ENCODE measurements at regions not wholly inside any gene's neighbourhood (a gene's known extent, or its start where the extent isn't known, plus 50 kb on each side); places are given as distances from the start of the nearest gene placed in this dataset.

DNA sequence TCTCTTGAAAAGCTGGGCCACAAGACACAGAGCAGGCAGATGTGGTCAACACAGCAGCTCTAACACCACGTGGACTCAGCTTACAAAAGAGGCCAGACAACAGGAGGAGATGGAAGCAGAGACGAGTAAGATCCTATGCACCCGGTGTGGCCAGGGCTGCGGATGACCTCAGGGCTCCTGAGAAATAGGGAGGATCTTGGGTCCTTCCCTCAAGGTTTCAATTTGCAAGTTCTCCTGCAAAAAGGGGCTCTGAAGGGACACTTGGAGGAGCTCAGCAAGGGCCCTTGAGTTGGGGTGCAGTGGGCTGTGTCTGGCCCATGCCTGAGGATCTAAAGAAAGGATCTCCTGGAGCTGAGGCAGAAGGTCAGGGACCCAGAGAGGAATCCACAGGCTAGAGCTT lies 249.5 kb upstream of the IGF1R start:
- CTCF ChIA-PET: no interaction called here
- no peak overlapping the region for H3K4me3 ChIP-seq
- no peak overlapping the region for H3K4me2 ChIP-seq
- H3K79me2 ChIP-seq (ENCODE audit: low read depth): no peaks in the 10 kb centered on the region
- H3K36me3 ChIP-seq (ENCODE audit: low read depth): no peaks in the 10 kb centered on the region
- BruUV-seq (replicated peaks): no TSS peak
- DNase-seq: no peak
- 0 out of 2 replicates have a peak, but pooled peaks cover 8% of the 10 kb centered on the region for H3K9me2 ChIP-seq (ENCODE audit: insufficient read depth)
- intact Hi-C loops (cut with micrococcal nuclease; ENCODE audit: unreplicated experiment): no loop called here
- no peak overlapping the region for H2AFZ ChIP-seq
- H3K4me1 ChIP-seq (replicated peaks; ENCODE audit: insufficient read depth): no peaks in the 10 kb centered on the region
- TF ChIP-seq EZH2 (IDR thresholded peaks at IDR 0.05; ENCODE audit: low read depth): no peak
- TF ChIP-seq CTCF (conservative IDR thresholded peaks at IDR 0.05): no peak
- H3K27ac ChIP-seq: no peak overlapping the region
- POLR2A ChIA-PET (ENCODE audit: unreplicated experiment): no interaction called here
- H3K9me3 ChIP-seq (ENCODE audit: insufficient read depth, low read depth): no peaks in the 10 kb centered on the region
- H3F3A ChIP-seq (ENCODE audit: insufficient read depth, low read depth): no peaks in the 10 kb centered on the region
- no peaks in the 10 kb centered on the region; the same call in 1 of the 2 replicates for H4K20me1 ChIP-seq (ENCODE audit: insufficient read depth)
- peaks cover 86% of the 10 kb centered on the region for H3K27me3 ChIP-seq (ENCODE audit: insufficient read depth, low read depth)

DNA sequence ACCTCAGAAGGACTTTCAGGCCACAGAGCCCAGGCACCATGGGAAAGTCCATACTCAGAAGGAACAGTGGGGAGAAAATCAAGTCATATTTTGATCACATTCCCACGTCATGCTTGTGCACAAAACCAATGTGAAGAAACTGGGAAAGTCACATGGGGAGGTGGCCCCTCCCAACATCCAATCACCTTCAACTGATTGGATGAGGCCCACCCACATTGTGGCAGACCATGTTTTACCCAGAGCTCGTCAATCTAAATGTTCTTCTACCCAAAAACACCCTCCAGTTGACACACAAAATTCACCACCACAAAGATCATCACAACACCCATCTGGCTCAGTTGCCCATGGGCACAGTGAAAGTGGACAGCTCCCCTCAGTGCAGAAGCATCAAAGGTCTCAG lies 248.2 kb upstream of the IGF1R start:
- Histone ChIP-seq H3K4me1 (replicated peaks; ENCODE audit: insufficient read depth) (no peaks in the 10 kb centered on the region), H2AFZ (no peak overlapping the region), H3F3A (ENCODE audit: insufficient read depth, low read depth) (no peaks in the 10 kb centered on the region), H3K9me2 (ENCODE audit: insufficient read depth) (0 out of 2 replicates have a peak, but pooled peaks cover 8% of the 10 kb centered on the region), H3K36me3 (ENCODE audit: low read depth) (no peaks in the 10 kb centered on the region), H3K27ac (no peak overlapping the region), H3K4me2 (no peak overlapping the region), H3K4me3 (no peak overlapping the region), H3K9me3 (ENCODE audit: insufficient read depth, low read depth) (no peaks in the 10 kb centered on the region), H3K79me2 (ENCODE audit: low read depth) (no peaks in the 10 kb centered on the region), H3K27me3 (ENCODE audit: insufficient read depth, low read depth) (peaks cover 86% of the 10 kb centered on the region), H4K20me1 (ENCODE audit: insufficient read depth) (no peaks in the 10 kb centered on the region; the same call in 1 of the 2 replicates)
- TF ChIP-seq CTCF (conservative IDR thresholded peaks at IDR 0.05) (no peak), EZH2 (IDR thresholded peaks at IDR 0.05; ENCODE audit: low read depth) (no peak)
- POLR2A ChIA-PET (ENCODE audit: unreplicated experiment): no interaction called here
- CTCF ChIA-PET: no interaction called here
- DNase-seq: no peak
- no TSS peak for BruUV-seq (replicated peaks)
- intact Hi-C loops (cut with micrococcal nuclease; ENCODE audit: unreplicated experiment): no loop called here

GRCh38 chr15:98401029-98401428 lies 247.3 kb upstream of the IGF1R start:
- Histone ChIP-seq H3K9me2 (ENCODE audit: insufficient read depth) (0 out of 2 replicates have a peak, but pooled peaks cover 8% of the 10 kb centered on the region), H4K20me1 (ENCODE audit: insufficient read depth) (no peaks in the 10 kb centered on the region; the same call in 1 of the 2 replicates), H3K4me1 (replicated peaks; ENCODE audit: insufficient read depth) (no peaks in the 10 kb centered on the region), H3K79me2 (ENCODE audit: low read depth) (no peaks in the 10 kb centered on the region), H3K27ac (no peak overlapping the region), H3F3A (ENCODE audit: insufficient read depth, low read depth) (no peaks in the 10 kb centered on the region), H3K36me3 (ENCODE audit: low read depth) (no peaks in the 10 kb centered on the region), H3K27me3 (ENCODE audit: insufficient read depth, low read depth) (peaks cover 81% of the 10 kb centered on the region), H3K9me3 (ENCODE audit: insufficient read depth, low read depth) (no peaks in the 10 kb centered on the region), H3K4me3 (no peak overlapping the region), H3K4me2 (no peak overlapping the region), H2AFZ (no peak overlapping the region)
- no peak for DNase-seq
- intact Hi-C loops (cut with micrococcal nuclease; ENCODE audit: unreplicated experiment): no loop called here
- ChIA-PET POLR2A (ENCODE audit: unreplicated experiment) (no interaction called here), CTCF (no interaction called here)
- TF ChIP-seq CTCF (conservative IDR thresholded peaks at IDR 0.05): no peak
- BruUV-seq (replicated peaks): no TSS peak
